BE2C (cell line): ENCODE measurements at regions not wholly inside any gene's neighbourhood (a gene's known extent, or its start where the extent isn't known, plus 50 kb on each side); places are given as distances from the start of the nearest gene placed in this dataset.

ENCODE experiments used
- DNase-seq: peaks from one replicate; pipeline ENCODE4 v3.0.0-alpha.2; 2020
- H3K27me3 ChIP-seq: fragments of 250-450 bp; sonication (Bioruptor Pico); 2 replicates; pipeline ENCODE4 v1.5.1; 2020; ENCODE audit warnings: mild to moderate bottlenecking
- H3K36me3 ChIP-seq: fragments of 250-450 bp; sonication (Bioruptor Pico); 2 replicates; pipeline ENCODE4 v1.5.1; 2020; ENCODE audit warnings: mild to moderate bottlenecking
- H3K4me1 ChIP-seq: fragments of 250-450 bp; sonication (Bioruptor Pico); 2 replicates; pipeline ENCODE4 v1.5.1; 2020
- H3K4me3 ChIP-seq: 2 replicates; pipeline ENCODE4 v1.5.1; 2011; ENCODE audit warnings: low read depth, low read length
- H3K9me3 ChIP-seq: fragments of 250-450 bp; sonication (Bioruptor Pico); 2 replicates; pipeline ENCODE4 v1.5.1; 2020
- TF ChIP-seq, protein P1 (sequence below): IDR thresholded peaks from 2 replicates; pipeline ENCODE4 v1.5.1; 2012; ENCODE audit warnings: mild to moderate bottlenecking, low read depth, low read length

DNA sequence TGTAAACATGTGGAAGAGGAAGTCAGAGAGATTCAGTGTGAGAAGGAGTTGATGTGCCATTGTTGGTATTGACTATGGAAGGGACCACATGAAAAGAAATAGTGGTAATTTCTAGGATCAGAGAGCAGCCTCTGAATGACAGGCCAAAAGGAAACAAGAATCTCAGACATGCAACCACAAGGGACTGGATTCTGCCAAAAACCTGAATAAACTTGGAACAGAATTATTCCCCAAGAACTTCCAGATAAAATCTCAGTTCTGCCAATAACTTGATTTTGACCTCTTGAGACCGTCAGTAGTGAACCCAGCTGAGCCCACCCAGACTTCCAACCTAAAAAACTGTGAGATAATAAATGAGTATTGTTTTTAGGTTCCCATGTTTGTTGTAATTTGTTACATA is 653.6 kb upstream of the NR3C2 start:
- Histone ChIP-seq H3K27me3 (no peaks in the 10 kb centered on the region), H3K4me3 (no peak overlapping the region), H3K4me1 (no peaks in the 10 kb centered on the region), H3K36me3 (no peaks in the 10 kb centered on the region), H3K9me3 (no peaks in the 10 kb centered on the region)
- no peak for DNase-seq
- TF ChIP-seq, protein P1, sequence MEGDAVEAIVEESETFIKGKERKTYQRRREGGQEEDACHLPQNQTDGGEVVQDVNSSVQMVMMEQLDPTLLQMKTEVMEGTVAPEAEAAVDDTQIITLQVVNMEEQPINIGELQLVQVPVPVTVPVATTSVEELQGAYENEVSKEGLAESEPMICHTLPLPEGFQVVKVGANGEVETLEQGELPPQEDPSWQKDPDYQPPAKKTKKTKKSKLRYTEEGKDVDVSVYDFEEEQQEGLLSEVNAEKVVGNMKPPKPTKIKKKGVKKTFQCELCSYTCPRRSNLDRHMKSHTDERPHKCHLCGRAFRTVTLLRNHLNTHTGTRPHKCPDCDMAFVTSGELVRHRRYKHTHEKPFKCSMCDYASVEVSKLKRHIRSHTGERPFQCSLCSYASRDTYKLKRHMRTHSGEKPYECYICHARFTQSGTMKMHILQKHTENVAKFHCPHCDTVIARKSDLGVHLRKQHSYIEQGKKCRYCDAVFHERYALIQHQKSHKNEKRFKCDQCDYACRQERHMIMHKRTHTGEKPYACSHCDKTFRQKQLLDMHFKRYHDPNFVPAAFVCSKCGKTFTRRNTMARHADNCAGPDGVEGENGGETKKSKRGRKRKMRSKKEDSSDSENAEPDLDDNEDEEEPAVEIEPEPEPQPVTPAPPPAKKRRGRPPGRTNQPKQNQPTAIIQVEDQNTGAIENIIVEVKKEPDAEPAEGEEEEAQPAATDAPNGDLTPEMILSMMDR: no peak

DNA sequence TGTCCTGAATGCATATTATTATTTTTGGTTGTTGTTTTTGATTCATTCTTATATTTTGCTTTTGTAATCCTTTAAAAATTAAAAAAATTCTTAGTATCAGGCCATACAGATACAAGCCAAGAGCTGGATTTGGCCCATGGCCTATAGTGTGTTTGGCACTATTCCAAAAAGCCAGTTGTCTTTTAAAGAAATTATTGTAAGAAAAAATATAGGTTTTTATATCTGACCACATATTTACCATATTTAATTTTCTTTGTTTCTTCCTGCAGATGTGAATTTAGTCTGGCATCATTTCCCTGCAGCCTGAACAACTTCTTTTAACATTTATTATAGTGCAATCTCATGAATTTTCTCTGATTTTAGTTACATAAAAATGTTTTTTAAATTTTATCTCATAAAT is 652.8 kb upstream of the NR3C2 start:
- H3K36me3 ChIP-seq: no peaks in the 10 kb centered on the region

DNA sequence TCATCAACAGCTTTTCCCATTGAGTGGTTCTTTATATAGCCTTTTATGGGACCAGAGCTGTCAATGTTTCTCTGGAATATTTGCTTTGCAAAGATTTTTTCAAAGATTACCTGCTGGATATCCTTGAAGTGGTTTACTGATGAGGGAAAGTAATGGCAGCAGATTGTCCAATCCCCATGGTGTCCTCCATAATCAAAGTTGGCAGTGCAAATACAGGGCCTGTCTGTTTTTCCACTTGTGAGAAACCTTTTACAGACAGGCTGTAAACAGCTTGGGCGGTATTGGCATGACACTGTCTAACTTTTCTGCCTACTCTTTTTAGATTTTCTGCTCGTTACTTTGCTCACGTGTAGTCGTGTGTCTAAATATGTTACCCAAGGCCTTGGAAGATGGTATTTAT is 641.9 kb upstream of the NR3C2 start:
- no peak for DNase-seq
- TF ChIP-seq, protein P1: no peak
- Histone ChIP-seq H3K36me3 (no peaks in the 10 kb centered on the region), H3K4me1 (no peaks in the 10 kb centered on the region), H3K27me3 (no peaks in the 10 kb centered on the region), H3K9me3 (no peaks in the 10 kb centered on the region), H3K4me3 (no peak overlapping the region)

More for the DNA sequence above, 652.8 kb upstream of the NR3C2 start:
- Histone ChIP-seq H3K27me3 (no peaks in the 10 kb centered on the region), H3K4me1 (no peaks in the 10 kb centered on the region), H3K9me3 (no peaks in the 10 kb centered on the region), H3K4me3 (no peak overlapping the region)
- TF ChIP-seq, protein P1: no peak
- no peak for DNase-seq

DNA sequence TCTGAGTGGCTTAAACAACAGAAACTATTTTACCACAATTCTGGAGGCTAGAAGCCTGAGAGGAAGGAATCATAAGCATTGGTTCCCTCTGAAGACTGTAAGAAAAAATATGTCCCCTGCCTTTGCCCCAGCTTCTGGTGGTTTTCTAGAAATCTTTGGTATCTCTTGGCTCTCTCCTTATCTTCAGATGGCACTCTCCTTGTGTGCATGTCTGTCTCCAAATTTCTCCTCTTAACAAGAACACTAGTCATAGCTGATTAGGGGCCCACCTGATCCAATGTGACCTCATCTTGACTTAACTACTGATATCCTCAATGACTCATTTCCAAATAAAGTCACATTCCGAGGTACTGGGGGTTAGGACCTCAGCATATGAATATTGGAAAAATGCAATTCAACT is 635.0 kb upstream of the NR3C2 start:
- Histone ChIP-seq H3K36me3 (no peaks in the 10 kb centered on the region), H3K9me3 (no peaks in the 10 kb centered on the region), H3K4me1 (no peaks in the 10 kb centered on the region), H3K4me3 (no peak overlapping the region), H3K27me3 (no peaks in the 10 kb centered on the region)
- DNase-seq: no peak
- TF ChIP-seq, protein P1: no peak

DNA sequence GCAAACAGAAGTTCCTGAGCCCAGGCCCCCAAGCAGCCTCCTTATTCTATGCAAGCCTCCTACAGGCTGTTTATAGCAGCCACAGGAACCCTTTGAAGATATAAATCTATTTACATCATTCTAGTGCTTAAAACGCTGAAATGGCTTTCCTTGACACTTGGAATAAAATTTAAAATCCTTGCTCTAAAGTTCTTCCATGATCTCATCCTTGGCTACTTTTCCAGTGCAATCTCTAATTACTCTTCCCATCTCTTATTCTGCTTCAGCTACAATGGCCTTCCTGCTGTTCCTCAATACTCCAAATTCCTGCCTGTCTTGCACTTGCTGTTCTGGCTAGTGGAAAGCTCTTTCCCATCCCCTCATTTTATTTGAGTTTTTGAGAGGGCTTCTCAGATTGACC is 634.2 kb upstream of the NR3C2 start:
- no peaks in the 10 kb centered on the region for H3K27me3 ChIP-seq
- no peaks in the 10 kb centered on the region for H3K36me3 ChIP-seq
- no peaks in the 10 kb centered on the region for H3K4me1 ChIP-seq
- TF ChIP-seq, protein P1: no peak
- DNase-seq: no peak
- no peaks in the 10 kb centered on the region for H3K9me3 ChIP-seq
- no peak overlapping the region for H3K4me3 ChIP-seq

DNA sequence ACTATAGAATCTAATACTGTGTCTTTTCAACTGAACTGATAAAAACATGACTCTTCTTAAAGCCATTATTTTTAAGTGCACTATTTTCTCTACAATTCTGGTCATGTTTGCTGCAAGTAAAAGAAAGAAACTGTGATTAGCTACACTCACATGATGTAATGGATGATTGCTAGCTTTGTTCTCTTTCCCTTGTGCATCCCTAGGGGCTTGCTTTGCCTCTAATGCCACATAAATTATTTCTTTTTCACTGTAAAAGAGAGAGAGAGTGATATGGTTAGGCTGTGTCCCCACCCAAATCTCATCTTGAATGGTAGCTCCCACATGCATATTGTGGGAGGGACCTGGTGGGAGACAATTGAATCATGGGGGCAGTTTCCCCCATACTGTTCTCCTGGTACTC is 630.2 kb upstream of the NR3C2 start:
- no peaks in the 10 kb centered on the region for H3K9me3 ChIP-seq
- DNase-seq: no peak
- no peaks in the 10 kb centered on the region for H3K4me1 ChIP-seq
- H3K27me3 ChIP-seq: no peaks in the 10 kb centered on the region
- no peak overlapping the region for H3K4me3 ChIP-seq
- TF ChIP-seq, protein P1: no peak
- H3K36me3 ChIP-seq: no peaks in the 10 kb centered on the region
